ENCODE measurements at regions not wholly inside any gene's neighbourhood (a gene's known extent, or its start where the extent isn't known, plus 50 kb on each side); places are given as distances from the start of the nearest gene placed in this dataset.

- no TSS peak for BruUV-seq (replicated peaks)
- Histone ChIP-seq H3K27me3 (ENCODE audit: control insufficient read depth in 1 of 2, insufficient read depth in 2 of 2, low read length in 2 of 2) (no peaks in the 10 kb centered on the region; a peak in 1 of 5 replicates), H3K79me2 (ENCODE audit: insufficient read depth, low read length) (no peaks in the 10 kb centered on the region), H3K4me3 (replicated peaks in 1 of 3; ENCODE audit: insufficient read depth in 1 of 3, low read depth in 2 of 3, low read length in 3 of 3) (no peak overlapping the region), H4K20me1 (ENCODE audit: insufficient read depth, low read length) (no peaks in the 10 kb centered on the region), H3K9ac (ENCODE audit: insufficient read depth, low read depth, low read length) (no peak overlapping the region), H3K27ac (ENCODE audit: extremely low read length, insufficient read depth, low read length) (no peak overlapping the region), H3K36me3 (replicated peaks in 1 of 2; ENCODE audit: control insufficient read depth in 1 of 2, insufficient read depth in 2 of 2, low read length in 2 of 2) (no peaks in the 10 kb centered on the region), H3K9me3 (ENCODE audit: low read length) (peaks cover 58% of the 10 kb centered on the region), H3K4me2 (ENCODE audit: low read depth, low read length) (no peak overlapping the region), H3K4me1 (ENCODE audit: insufficient read depth, low read length) (no peaks in the 10 kb centered on the region), H2AFZ (ENCODE audit: low read length) (no peak overlapping the region)
- ChIA-PET CTCF (ENCODE audit: low intra/inter-chr PET ratio, low total read pairs) (no interaction called here), POLR2A (no interaction called here)
- FAIRE-seq = no peak
- no peak for DNase-seq (ENCODE audit: low spot score)
- intact Hi-C loops (cut with micrococcal nuclease; ENCODE audit: unreplicated experiment) (no loop called here), in situ Hi-C loops (cut with HindIII; ENCODE audit: extremely low pct_ligation_motif_present, low pct_unique_long_range_greater_than_20kb) (no loop called here)
- TF ChIP-seq ZNF619 (CRISPR knock-in tag; IDR thresholded peaks at IDR 0.05) (no peak), ZC3H13 (CRISPR knock-in tag; IDR thresholded peaks at IDR 0.05) (no peak), HCFC1 (IDR thresholded peaks at IDR 0.05; ENCODE audit: low read depth, low read length) (no peak), GATA4 (IDR thresholded peaks at IDR 0.05; ENCODE audit: borderline replicate concordance, low read depth) (no peak), HDAC2 (CRISPR knock-in tag; IDR thresholded peaks at IDR 0.05) (no peak), GMEB1 (CRISPR knock-in tag; IDR thresholded peaks at IDR 0.05; ENCODE audit: borderline replicate concordance) (no peak), PCBP2 (optimal IDR thresholded peaks at IDR 0.05; ENCODE audit: low read depth, low read length, poor library complexity, severe bottlenecking) (no peak), ZNF3 (CRISPR knock-in tag; IDR thresholded peaks at IDR 0.05) (no peak), HNRNPLL (IDR thresholded peaks at IDR 0.05; ENCODE audit: low read depth, low read length, poor library complexity, severe bottlenecking) (no peak), MLXIP (CRISPR knock-in tag; IDR thresholded peaks at IDR 0.05; ENCODE audit: borderline replicate concordance) (no peak), SOX6 (IDR thresholded peaks at IDR 0.05) (no peak), SOX6 (CRISPR knock-in tag; IDR thresholded peaks at IDR 0.05) (no peak), DNMT1 (CRISPR knock-in tag; IDR thresholded peaks at IDR 0.05) (no peak), SRSF1 (optimal IDR thresholded peaks at IDR 0.05; ENCODE audit: low read depth, low read length) (no peak), TARDBP (CRISPR knock-in tag; IDR thresholded peaks at IDR 0.05) (no peak), ZC3H4 (CRISPR knock-in tag; IDR thresholded peaks at IDR 0.05; ENCODE audit: borderline replicate concordance) (no peak), ZMAT5 (CRISPR knock-in tag; IDR thresholded peaks at IDR 0.05; ENCODE audit: borderline replicate concordance, low read depth) (no peak), MTF2 (CRISPR knock-in tag; IDR thresholded peaks at IDR 0.05; ENCODE audit: borderline replicate concordance) (no peak), ZBTB34 (CRISPR knock-in tag; IDR thresholded peaks at IDR 0.05) (no peak), ZNF558 (CRISPR knock-in tag; IDR thresholded peaks at IDR 0.05; ENCODE audit: borderline replicate concordance) (no peak), RARG (CRISPR knock-in tag; IDR thresholded peaks at IDR 0.05; ENCODE audit: low read depth) (no peak)
- ATAC-seq = no peak
- WGBS (ENCODE audit: low lambda C conversion rate) = 67% methylated on average over 9 of the region's 9 CpGs
Observed at GRCh38 chr11:106497321-106497720, 419.9 kb downstream of the AASDHPPT start.
